GM21737 (cell line): ENCODE measurements at regions not wholly inside any gene's neighbourhood (a gene's known extent, or its start where the extent isn't known, plus 50 kb on each side); places are given as distances from the start of the nearest gene placed in this dataset.

Experiments used
- ATAC-seq: cut with Tn5 transposase; IDR thresholded peaks from one replicate; pipeline ENCODE4 v1.9.1; 2021; ENCODE audit warnings: mild to moderate bottlenecking, moderate library complexity; ENCODE audit not compliant: unreplicated experiment

DNA sequence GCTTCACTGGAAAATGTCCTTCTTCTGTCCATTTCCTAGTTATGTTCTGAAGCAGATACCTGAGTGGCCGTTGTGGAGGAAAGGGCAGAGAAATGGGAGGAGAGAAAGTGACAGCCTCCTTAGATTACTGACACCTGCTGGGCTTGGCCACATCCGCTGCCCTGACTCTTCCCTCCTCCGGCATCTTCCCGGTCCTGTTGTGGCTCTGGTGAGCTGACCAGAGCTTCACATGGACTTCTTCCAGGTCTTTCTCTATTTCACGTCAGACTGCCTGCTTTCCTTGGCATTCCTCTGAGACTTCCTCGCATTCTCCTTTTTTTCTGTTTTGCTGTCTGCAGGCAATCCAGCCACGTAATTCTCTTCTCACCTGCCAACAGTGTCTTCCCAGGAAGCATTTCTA, 138.7 kb upstream of the E2F8 start:
- no peak for ATAC-seq

DNA sequence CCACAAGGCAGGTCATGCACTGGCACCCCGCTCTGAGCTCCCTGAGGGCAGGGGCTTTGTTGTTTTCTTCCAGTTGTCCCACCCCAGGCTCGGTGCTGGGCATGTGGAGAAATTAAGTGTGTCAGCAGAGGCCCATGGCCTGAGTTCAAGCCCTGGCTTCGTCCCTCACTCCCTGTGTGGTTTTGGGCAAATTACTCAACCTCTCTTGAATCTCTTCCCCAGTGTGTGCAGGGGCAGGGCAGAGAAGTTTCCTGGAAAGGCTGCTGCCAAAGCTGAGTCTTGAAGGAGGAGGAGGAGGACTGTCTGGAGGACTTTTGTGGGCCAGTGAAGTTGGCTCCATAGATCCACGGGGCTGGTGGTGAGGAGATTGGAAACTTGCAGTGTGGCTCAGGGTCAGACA, 138.1 kb upstream of the E2F8 start:
- no peak for ATAC-seq

DNA sequence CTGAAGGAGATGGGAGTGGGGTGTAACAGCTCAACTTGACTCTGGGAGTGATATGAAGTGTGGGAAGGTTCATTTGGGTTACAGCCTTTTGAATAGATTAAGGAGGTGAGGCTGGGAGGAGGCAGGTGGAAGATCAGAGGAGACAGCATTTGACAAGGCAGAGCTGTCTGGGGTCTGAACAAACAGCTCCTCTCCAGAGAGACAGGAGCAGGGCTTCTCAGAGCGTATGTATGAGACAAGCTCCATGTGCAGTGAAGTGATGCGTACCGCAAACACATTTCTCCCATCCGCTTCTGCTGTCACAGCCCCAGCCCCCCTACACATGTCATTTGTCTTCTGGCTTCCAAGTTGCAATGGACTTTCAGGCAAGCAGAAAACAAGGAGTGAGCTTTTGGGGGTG, 137.1 kb upstream of the E2F8 start:
- no peak for ATAC-seq

DNA sequence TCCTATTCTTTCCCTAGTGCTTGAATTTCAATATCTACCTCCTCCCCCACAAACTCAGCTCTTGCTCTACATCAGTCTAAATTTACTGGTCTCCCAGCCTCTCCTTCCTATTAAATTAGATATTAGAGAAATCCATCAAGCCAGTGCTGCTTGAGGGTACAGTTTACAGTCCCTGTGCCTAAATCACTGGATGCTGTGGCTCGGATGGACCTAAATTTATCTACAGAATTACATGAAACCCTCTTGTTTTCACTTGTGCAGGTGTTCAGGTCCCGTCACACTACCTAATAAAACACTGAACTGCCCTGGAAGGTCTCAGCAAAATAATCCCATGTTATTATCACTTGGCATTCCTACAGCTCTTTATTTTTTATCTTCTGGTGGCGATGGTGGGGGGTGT, 134.7 kb upstream of the E2F8 start:
- no peak for ATAC-seq

DNA sequence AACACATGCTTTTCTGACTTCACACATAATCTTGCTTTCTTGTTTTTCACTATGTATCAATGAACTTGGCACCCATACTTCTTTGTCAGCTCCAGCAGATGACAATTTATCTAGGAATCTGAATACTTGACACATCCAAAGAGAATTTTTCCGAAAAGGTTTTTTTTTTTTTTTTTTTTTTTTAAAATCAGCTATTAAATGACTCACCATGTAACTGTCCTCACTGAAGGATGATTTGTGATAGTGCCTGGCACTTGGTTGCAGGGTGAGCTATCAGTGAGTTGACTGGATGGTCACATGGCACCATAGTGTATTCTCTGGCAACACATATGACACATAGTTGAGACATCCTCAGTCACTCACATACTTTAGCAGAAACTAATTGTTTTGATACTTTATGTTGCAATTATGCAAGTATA, 133.4 kb upstream of the E2F8 start:
- ATAC-seq: no peak

DNA sequence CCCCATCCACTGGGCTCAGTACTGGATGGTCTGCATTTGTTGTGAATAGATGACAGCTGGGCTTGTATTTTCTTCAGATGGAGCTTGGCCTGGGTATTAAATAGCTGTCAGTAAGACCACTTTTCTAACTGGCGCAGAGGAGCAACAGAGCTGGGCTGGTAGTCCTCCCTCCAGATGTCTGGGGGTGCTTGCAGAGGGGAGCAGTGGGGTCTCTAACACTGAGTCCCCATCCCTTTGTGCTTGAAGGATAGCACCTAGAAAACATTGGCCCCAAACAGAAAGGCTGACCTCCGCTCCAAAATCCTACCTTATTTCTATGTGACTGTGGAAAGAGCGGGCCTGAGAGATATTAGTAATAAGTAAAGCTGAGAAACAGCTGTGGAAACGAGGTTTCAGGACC, 131.6 kb upstream of the E2F8 start:
- no peak for ATAC-seq

DNA sequence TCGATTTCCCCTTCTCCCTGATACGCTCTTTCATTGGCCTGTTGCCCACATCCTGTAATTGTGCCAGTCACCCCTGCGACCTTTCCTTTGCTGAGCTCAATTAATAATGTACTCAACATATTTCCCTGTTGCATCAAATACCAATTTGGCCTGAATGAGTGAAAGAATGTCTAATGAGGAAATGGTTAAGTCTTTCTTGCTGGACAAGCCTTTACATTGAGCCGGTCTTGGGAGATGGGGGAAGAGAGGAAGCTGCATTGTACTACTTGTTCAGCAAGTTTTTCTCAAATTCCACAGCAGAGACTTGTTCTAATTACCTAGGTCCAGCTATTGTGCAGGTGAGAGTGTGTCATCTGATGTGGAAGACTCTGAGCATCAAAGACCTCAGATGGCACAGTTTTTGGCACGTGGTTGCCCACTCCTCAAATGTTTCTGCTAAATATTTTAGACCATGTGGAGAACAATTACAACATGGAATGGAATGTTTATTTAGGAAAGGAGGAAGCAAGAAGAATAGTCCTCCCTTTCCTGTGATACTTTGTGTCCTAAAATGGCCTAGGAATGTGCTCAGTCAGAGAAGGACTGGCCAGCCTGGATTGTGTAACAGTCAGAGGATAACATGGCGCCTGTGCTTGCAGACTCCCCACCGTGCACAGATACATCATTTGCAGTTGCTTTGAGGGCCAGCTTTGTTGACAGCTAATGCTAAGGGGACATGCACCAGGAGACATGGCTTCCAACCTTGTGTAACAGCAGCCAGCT, 129.5 kb upstream of the E2F8 start:
- ATAC-seq: no peak

DNA sequence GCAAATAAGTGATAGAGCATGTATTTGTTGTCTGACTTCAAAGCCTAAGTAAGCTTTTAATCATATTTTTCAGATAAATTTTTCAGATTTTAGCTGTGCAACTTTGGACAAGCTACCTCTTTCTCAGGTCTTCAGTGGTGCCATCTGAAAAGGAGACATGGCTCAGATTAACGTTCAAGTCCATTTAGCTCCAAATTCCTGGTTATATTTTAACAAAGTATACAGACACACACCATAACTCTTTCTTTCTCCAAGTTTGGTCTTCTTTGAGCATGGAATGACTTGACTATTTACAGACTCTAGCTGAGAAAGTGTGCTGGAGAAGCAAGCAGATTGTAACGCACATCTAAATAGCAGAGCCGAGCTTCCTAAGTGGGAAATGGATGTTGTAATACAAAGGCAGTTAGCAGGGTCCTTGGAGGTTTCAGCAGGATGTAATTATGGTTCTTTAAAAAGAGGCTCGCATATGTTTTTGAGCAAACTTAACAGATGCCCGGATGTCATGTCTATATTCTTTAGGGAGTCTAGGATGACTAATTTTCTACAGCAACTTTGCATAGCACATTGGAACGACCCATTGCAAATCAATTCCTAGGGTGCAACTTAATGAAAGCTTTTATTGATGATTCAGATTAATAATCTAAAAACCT, 128.1 kb upstream of the E2F8 start:
- no peak for ATAC-seq

DNA sequence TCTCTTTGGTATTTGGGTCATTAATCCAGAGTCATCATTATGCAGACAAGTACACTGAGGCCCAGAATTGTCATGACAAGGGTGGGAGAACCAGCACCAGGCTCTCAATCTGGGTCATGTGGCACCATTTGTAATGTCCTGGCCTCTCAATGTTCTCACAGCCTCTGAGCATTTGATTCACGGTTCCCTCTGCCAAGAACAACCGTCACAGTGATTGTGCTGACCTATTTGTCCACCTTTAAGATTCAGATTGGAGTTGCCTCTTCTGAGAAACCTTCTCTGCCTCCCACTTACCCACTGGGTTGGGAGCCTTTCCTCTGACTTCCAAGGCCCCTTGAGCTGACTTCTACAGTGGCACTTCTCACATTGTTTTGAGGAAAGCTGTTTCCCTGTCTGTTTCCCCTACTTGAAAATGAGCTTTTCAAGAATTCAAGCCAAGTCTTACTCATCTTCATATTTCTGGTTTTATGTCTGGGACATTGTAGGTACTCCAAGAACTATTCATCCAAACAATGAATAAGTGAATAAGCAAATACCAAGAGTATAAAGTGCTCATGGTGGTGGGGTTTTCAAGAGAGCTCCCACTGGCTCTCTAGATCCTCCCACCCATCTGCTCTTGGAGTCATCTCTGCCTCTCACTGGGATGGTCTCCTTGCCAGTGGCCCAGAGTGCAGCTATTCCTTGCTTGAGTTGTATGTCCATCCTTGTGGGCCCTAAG, 126.4 kb upstream of the E2F8 start:
- no peak for ATAC-seq

DNA sequence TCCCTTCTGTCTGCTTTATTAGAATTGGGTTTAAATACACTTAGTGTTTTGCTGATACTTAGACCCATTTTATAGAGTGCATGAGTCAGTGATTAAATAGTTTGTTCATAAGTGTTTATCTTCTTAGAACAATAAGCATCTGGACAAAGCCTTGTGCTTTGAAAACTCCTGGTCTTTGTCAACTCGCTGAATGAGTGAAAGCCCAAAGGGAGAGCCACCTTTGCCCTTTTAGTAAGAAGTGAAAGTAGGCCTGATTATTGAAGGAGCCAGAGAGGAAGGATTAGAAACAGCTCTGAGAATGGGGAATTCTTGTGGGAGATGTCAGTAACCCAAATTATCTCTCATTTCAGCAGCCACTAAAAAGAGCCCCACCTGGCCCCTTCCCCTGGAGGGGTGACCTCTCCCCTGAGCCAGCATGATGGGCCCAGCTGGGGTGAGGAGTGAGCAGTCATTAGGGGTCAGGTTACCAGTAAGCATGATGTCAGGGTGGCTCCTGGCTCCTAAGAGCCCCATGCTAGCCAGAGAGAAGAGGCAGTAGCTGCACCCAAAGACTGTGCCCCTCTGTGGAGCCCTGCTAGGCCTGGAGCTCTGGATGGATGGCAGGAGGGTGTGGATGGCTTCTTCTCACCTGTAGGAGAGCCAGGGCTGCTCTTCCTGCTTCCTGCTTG, 125.1 kb upstream of the E2F8 start:
- ATAC-seq: no peak

DNA sequence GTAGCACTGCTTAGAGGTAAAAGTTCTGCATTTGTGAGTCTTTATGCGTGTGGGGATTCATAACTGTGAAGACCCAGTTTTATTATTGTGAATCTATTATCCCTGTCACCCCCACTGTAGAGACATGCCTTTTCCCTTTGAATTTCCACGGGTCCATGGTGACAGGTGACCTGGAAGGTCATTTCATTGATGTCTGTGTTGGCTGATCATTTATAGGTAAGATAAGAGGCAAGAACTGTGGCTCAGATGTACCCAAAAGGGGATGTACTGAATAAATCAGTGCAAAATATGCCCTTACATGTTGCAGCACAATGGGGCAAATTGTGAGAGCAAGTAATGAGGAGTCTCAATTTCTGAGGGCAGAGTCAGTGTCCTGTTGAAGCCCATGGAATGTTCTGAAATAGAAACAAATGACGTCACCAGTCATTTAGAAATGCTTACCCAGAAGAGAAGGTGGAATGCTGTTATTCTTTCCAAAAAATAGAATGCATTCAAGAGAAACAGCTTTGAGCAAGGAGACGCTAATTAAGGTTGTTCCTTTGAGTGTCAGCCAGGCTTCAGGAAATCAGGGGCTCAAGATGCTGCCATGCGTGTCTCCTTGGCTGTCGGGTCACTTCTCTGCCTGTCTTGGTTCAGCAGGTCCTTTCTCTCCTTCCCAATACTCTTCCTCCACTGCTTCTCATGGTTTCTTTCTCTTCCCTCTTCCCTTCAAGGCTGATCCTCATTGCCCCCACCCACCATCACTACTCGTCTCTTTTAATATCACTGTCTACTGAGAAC, 118.7 kb upstream of the E2F8 start:
- ATAC-seq: no peak

DNA sequence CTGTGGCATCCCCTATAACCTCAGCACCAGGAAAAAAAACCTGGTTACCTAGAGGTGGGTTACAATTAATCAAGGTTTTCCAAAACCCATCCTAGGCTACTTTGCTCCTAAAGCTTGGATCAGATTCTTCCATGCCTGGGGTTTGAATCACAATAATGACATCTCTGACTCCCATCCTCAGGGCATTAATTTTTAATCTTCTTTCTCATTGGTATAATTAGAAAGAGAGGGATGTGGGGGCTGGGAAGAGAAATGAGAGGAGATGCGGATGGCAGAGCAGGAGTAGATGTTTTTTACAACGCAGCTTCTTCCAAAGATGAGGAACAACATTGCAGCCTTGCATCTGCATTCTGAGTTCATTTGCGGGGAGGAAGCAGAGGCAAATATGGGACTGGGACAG, 117.2 kb upstream of the E2F8 start:
- no peak for ATAC-seq

DNA sequence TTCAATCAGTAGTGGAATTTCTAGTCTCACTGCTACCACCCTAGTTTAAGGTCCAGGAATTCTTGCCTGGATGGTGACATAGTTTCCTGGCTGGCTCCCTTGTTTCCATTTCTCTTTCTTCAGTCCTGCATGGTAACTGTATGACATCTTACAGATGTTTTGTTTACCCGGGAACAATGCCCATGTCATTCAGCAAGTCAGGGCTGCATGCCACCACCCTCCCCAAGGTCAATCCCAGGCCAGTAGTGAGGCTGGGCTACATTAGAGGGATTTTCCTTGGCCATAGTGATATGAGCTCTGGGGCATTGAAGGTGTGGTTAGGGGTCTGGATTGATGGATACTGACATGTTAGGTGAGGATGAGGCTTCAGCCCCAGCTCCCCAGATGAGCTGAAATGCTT, 114.9 kb upstream of the E2F8 start:
- ATAC-seq: no peak

DNA sequence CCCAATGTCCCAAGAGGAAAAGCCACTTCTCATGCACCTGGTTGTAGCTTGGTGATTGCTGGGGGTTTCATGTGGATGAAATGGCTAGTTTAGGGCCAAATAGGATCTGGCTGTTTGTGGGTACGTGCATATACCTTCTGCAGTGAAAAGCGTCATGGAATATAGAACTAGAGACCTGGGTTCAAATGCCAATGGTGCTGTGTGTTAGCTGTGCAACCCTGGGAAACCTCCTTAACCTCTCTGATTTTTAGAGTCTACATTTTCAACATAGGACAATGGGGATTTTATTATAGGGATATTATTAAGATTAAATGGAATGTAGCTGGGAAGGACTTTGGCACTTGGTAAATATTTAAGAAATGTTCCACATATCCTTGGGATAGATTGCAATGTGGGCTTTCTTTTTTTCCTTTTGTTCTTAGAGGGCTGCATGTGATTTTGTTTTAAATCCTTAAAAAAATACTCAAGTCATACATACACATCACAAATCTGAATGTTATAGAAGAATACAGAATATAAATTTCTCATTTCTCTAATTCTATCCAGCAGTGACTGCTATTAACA, 112.6 kb upstream of the E2F8 start:
- ATAC-seq: no peak

DNA sequence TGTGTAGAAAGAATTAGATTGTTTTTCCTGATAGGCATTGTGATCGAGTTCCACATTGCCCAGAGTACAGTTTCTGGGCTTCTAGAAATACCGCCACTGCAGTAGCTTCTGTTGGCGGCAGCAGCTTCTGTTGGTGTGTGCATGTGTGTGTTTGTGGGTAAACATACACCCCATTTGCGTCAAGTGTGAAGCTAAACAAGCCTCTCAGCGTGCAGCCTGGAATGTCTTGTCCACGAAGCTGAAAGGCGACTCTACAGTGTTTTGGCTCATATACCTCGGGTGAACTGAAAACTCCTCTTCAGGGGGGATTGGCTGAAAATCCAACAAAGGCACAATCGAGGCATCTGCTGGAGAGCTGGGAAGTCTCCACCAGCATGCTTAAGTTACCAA, 112.0 kb upstream of the E2F8 start:
- ATAC-seq: no peak

DNA sequence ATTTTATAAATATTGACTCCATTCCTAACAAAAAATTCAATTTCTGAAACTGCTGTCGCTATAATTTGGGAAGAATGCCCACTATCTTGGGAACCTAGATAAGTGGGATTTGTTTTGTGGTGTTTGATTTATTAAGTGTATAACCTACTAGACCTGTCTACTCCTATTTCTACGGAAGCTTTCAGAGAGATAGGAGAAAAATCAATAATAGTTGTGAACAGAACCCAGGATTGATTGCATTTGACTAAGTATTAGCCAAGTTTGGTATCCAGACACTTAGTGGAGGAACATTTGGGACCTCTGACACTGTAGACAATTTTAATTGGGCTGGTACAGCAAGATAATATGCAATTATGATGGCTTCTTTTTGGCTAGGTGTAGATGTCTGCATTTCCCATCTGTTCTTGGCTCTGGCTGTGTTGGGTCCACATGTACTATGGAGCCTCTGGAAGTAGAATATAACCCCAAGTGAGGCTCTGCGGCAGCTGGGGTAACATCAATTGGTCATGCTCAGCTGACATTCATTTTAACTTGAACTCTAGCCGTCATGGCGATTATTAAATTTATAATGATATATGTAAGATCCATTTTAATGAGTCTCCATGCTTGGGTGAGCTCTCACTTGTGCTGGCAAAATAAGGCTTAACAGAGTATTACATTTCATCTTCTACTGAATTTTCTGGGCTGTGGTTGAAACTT, 111.5 kb upstream of the E2F8 start:
- no peak for ATAC-seq

DNA sequence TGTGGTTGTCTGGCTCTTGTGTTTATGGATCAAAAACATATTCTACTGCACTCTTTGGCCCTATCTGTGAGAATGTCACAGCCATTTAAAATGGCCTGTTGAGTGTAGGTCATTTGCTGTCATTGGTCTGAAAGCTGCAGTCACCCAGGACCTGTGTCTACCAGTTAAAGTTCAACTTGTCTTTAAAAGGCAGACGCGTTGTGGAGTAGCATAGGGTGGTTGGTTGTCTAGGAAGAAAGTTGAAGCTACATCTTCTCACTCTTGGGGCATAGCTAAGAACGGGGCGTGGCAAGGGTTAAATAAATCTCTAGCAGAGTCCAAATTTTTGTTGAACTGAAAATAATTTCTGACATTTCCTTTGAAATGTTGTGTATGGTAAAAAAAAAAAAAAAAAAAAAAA, 110.7 kb upstream of the E2F8 start:
- no peak for ATAC-seq

DNA sequence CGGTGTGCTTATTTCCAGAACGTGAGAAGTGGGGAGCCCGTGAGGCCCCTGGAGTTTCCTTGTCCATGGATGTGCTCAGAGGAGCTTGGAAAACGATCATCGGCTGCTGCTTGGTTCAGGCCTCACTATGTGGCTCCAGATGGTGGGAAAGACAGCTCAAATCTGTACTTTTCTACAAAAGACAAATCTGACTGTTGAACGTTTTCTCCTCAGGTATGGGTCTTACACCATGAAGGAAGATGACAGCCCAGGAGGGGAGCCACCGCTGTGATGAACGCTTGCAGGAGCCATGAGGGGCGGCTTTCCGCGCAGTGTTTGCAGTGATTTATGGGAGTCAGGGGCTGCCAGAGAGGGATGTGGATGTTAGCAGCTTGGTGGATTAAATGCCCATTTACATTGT, 109.4 kb upstream of the E2F8 start:
- no peak for ATAC-seq

DNA sequence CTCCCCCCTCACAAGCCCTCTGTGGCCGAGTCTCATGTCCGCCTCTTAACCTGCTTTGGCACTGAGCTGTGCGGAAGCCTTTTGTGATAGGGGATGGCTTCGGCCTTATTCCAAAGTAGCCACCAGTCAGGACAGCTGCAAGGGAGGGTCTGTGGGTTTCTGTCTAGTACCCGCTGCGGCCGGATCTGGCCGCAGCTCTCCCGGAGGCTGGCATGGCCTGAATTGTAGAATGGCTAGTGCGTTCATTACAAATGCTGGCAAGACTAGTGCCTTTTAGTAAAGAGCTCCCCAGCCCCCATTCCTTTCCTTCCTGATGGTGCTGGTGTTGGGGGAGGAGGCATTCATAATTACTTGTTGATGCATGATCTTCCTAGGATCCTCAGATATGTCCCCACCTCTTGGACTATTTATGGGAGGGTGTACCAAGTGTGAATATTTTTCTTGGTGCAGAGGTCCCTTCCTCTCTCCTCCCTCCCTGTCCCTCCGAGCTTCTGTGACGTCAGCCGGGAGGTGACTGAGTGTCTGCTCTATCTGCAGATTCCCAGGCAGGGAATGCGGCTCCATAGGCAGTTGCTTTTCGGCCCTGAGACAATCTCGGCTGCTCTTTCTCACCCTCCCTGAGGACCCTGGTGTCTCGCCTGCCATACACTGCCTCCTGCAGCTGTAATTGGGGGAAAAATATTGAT, 108.7 kb upstream of the E2F8 start:
- no peak for ATAC-seq
